ENCODE measurements at regions not wholly inside any gene's neighbourhood (a gene's known extent, or its start where the extent isn't known, plus 50 kb on each side); places are given as distances from the start of the nearest gene placed in this dataset.

DNA sequence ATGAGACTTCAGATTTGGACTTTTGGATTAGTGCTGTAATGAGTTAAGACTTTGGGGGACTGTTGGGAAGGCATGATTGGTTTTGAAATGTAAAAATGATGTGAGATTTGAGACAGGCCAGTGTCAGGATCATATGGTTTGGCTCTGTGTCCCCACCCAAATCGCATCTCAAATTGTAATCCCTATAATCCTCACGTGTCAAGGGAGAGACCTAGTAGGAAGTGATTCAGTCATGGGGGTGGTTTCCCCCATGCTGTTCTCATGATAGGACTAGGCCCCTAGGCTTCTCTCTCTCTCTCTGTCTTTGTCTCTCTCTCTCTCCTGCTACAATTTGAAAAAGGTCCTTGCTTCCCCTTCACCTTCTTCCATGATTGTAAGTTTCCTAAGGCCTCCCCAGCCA, 473.3 kb upstream of the CD180 start:
- no peaks in the 10 kb centered on the region for H3K79me1 ChIP-seq (ENCODE audit: insufficient read depth, low read depth, low read length, poor library complexity, severe bottlenecking)
- no peak overlapping the region for H4K5ac ChIP-seq (ENCODE audit: insufficient read length, low read depth, low read length)
- no peaks in the 10 kb centered on the region for H3K4me1 ChIP-seq (ENCODE audit: insufficient read depth, low read length)
- H2BK12ac ChIP-seq (ENCODE audit: insufficient read length, low read depth, low read length): no peak overlapping the region
- no peak overlapping the region for H3K9ac ChIP-seq (ENCODE audit: extremely low read depth, insufficient read length, low read length)
- no peak overlapping the region for H3T11ph ChIP-seq (ENCODE audit: low read length)
- no peak overlapping the region for H3K4me2 ChIP-seq (ENCODE audit: insufficient read depth, insufficient read length, low read length)
- H3K27ac ChIP-seq (ENCODE audit: insufficient read length, low read depth, low read length): no peak overlapping the region
- H3K14ac ChIP-seq (ENCODE audit: insufficient read depth, low read length): no peak overlapping the region
- peaks cover 5% of the 10 kb centered on the region for H3K27me3 Mint-ChIP-seq (ENCODE audit: low read depth)
- H3K4me3 Mint-ChIP-seq: no peak overlapping the region
- no peaks in the 10 kb centered on the region for H3K23me2 ChIP-seq (ENCODE audit: insufficient read length, low read depth, low read length, poor library complexity, severe bottlenecking)
- no peak overlapping the region for H3K56ac ChIP-seq (ENCODE audit: insufficient read length, low read depth, low read length)
- no peak overlapping the region for H3K4ac ChIP-seq (ENCODE audit: low read depth, low read length)
- H3K36me3 Mint-ChIP-seq (ENCODE audit: insufficient read depth in 1 of 3, low read depth in 3 of 3): peaks cover 7 to 32% (median 15%) of the 10 kb centered on the region in 3 experiments
- H3K27ac Mint-ChIP-seq: no peak overlapping the region
- DNase-seq: no peak
- H2BK120ac ChIP-seq (ENCODE audit: low read depth, low read length, poor library complexity, severe bottlenecking): no peak overlapping the region
- H3K4me1 Mint-ChIP-seq: peaks cover 0 to 8% of the 10 kb centered on the region in 2 experiments; a peak in 3 of 4 replicates
- no peak overlapping the region for H3K23ac ChIP-seq (ENCODE audit: insufficient read length, low read depth, low read length)
- H2BK15ac ChIP-seq (ENCODE audit: low read depth, low read length): no peak overlapping the region
- H4K8ac ChIP-seq (replicated peaks; ENCODE audit: insufficient read length, low read depth, low read length): no peak overlapping the region
- H3K27me3 ChIP-seq (ENCODE audit: insufficient read depth, low read length): no peaks in the 10 kb centered on the region
- H2BK5ac ChIP-seq (ENCODE audit: insufficient read length, low read length): no peak overlapping the region
- H3K9me3 Mint-ChIP-seq: peaks cover 35 to 37% of the 10 kb centered on the region in 2 experiments
- H3K79me2 ChIP-seq (ENCODE audit: insufficient read depth, low read length): no peaks in the 10 kb centered on the region
- no peaks in the 10 kb centered on the region for H4K20me1 ChIP-seq (ENCODE audit: control insufficient read depth, insufficient read depth, insufficient read length)
- peaks cover 8% of the 10 kb centered on the region for H3K9me3 ChIP-seq (ENCODE audit: control insufficient read depth, low read depth, low read length)
- no peak overlapping the region for H3K18ac ChIP-seq (ENCODE audit: insufficient read length, low read depth, low read length)
- H2BK20ac ChIP-seq (ENCODE audit: low read depth, low read length, poor library complexity, severe bottlenecking): no peak overlapping the region
- WGBS (ENCODE audit: extremely low coverage, insufficient read length, low lambda C conversion rate): no CpG with 5 or more reads among the region's 2 CpGs
- H2AFZ ChIP-seq (ENCODE audit: low read length): no peak overlapping the region
- TF ChIP-seq, protein P1, sequence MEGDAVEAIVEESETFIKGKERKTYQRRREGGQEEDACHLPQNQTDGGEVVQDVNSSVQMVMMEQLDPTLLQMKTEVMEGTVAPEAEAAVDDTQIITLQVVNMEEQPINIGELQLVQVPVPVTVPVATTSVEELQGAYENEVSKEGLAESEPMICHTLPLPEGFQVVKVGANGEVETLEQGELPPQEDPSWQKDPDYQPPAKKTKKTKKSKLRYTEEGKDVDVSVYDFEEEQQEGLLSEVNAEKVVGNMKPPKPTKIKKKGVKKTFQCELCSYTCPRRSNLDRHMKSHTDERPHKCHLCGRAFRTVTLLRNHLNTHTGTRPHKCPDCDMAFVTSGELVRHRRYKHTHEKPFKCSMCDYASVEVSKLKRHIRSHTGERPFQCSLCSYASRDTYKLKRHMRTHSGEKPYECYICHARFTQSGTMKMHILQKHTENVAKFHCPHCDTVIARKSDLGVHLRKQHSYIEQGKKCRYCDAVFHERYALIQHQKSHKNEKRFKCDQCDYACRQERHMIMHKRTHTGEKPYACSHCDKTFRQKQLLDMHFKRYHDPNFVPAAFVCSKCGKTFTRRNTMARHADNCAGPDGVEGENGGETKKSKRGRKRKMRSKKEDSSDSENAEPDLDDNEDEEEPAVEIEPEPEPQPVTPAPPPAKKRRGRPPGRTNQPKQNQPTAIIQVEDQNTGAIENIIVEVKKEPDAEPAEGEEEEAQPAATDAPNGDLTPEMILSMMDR (conservative IDR thresholded peaks at IDR 0.05): no peak
- H2AK5ac ChIP-seq (ENCODE audit: insufficient read length, low read length): no peak overlapping the region
- no peak overlapping the region for H4K91ac ChIP-seq (ENCODE audit: insufficient read length, low read depth, low read length)
